HCT116 (cell line): ENCODE measurements at regions not wholly inside any gene's neighbourhood (a gene's known extent, or its start where the extent isn't known, plus 50 kb on each side); places are given as distances from the start of the nearest gene placed in this dataset.

Source experiments
- ATAC-seq: fragments of 200-7000 bp; cut with Tn5 transposase; 2 replicates; pipeline ENCODE4 v1.9.1; 2020; ENCODE audit warnings: mild to moderate bottlenecking, moderate library complexity
- BruUV-seq: library from RNA; stranded (reverse); fragments of 400-500 nt; replicated peaks from 2 replicates; lab custom pipeline; 2021; lab: Mats Ljungman, UMichigan
- CTCF ChIA-PET: fragments of 300-600 bp; sonication (Branson Sonifier 250); formaldehyde crosslinking; loops from one replicate; lab custom pipeline; 2021; ENCODE audit warnings: antibody characterized with exemption; lab: Charles Lee
- POLR2A ChIA-PET: fragments of 300-600, 350-600 bp; sonication (Branson Sonifier 250); formaldehyde crosslinking; loops from one replicate; lab custom pipeline; 2021; ENCODE audit warnings: antibody characterized with exemption; lab: Charles Lee
- RAD21 ChIA-PET, 2 experiments: fragments of 300-600 bp; sonication (Branson Sonifier 250); formaldehyde crosslinking; loops; one replicate each; lab custom pipeline; 2023; ENCODE audit warnings: low total read pairs in 2 of 2; ENCODE audit not compliant: uncharacterized antibody in 2 of 2, unreplicated experiment in 2 of 2, low non-redundant PET in 1 of 2; lab: Charles Lee
- DNase-seq: peaks from one replicate; pipeline ENCODE4 v3.0.0-alpha.2; 2010; ENCODE audit warnings: low read depth, low spot score
- H2AFZ ChIP-seq: fragments of 200-600 bp; shearing (Covaris generic), sonication (generic); 2 replicates; pipeline ENCODE4 v1.6.1; 2017; ENCODE audit warnings: low read depth, mixed run types, mixed read lengths, antibody characterized with exemption, low read length; ENCODE audit not compliant: poor library complexity, severe bottlenecking
- H3K27ac ChIP-seq: 2 replicates; pipeline ENCODE4 v1.5.1; 2012; ENCODE audit warnings: low read depth, low read length
- H3K27me3 ChIP-seq: fragments of 200-600 bp; sonication (generic); 2 replicates; pipeline ENCODE4 v1.6.1; 2016; ENCODE audit warnings: mixed run types, low read length, mixed read lengths; ENCODE audit not compliant: insufficient read depth
- H3K36me3 ChIP-seq, 2 experiments: fragments of 200-500 bp in 1 of 2; fragments of 200-600 bp in 1 of 2; sonication (Bioruptor generic) in 1 of 2; sonication (generic) in 1 of 2; 2 replicates each; pipeline versions ENCODE4 v1.5.1 to v1.6.1; 2014 to 2016; ENCODE audit warnings: low read length in 2 of 2, inconsistent platforms in 1 of 2, mixed read lengths in 1 of 2, mixed run types in 1 of 2; ENCODE audit not compliant: insufficient read depth in 2 of 2, control insufficient read depth in 1 of 2
- H3K4me1 ChIP-seq, 2 experiments: fragments of 200-600 bp in 1 of 2; sonication (generic) in 1 of 2; 2 replicates each; pipeline versions ENCODE4 v1.5.1 to v1.6.1; 2012 to 2017; ENCODE audit warnings: low read length in 2 of 2, inconsistent platforms in 1 of 2, mild to moderate bottlenecking in 1 of 2, mixed read lengths in 1 of 2, mixed run types in 1 of 2, moderate library complexity in 1 of 2; ENCODE audit not compliant: insufficient read depth in 2 of 2, control insufficient read depth in 1 of 2
- H3K4me2 ChIP-seq: fragments of 200-600 bp; sonication (generic); 2 replicates; pipeline ENCODE4 v1.6.1; 2017; ENCODE audit warnings: mixed run types, low read length, mixed read lengths
- H3K4me3 ChIP-seq, 2 experiments: fragments of 200-600 bp in 1 of 2; sonication (generic) in 1 of 2; replicated peaks in 1 of 2; 2 replicates each; pipeline ENCODE4 v1.5.1; 2011 to 2016; ENCODE audit warnings: low read length in 2 of 2, control low read depth in 1 of 2, low read depth in 1 of 2, mild to moderate bottlenecking in 1 of 2, mixed read lengths in 1 of 2, mixed run types in 1 of 2
- H3K79me2 ChIP-seq: fragments of 200-600 bp; sonication (generic); 2 replicates; pipeline ENCODE4 v1.6.1; 2017; ENCODE audit warnings: mild to moderate bottlenecking, mixed run types, low read length, moderate library complexity, mixed read lengths; ENCODE audit not compliant: insufficient read depth
- H3K9ac ChIP-seq: fragments of 200-600 bp; sonication (generic); 2 replicates; pipeline ENCODE4 v1.6.1; 2016; ENCODE audit warnings: low read length, mixed read lengths
- H3K9me2 ChIP-seq: fragments of 200-600 bp; sonication (generic), shearing (Covaris generic); 2 replicates; pipeline ENCODE4 v1.6.1; 2017; ENCODE audit warnings: mixed run types, mild to moderate bottlenecking, moderate library complexity; ENCODE audit not compliant: insufficient read depth
- H3K9me3 ChIP-seq, 2 experiments: fragments of 200-500 bp in 1 of 2; fragments of 200-600 bp in 1 of 2; sonication (Bioruptor generic) in 1 of 2; sonication (generic) in 1 of 2; 2 replicates each; pipeline ENCODE4 v1.6.1; 2014 to 2017; ENCODE audit warnings: low read length in 2 of 2, mixed read lengths in 2 of 2, inconsistent platforms in 1 of 2, low read depth in 1 of 2, mild to moderate bottlenecking in 1 of 2, mixed run types in 1 of 2, moderate library complexity in 1 of 2; ENCODE audit not compliant: control insufficient read depth in 1 of 2, insufficient read depth in 1 of 2
- H4K20me1 ChIP-seq: fragments of 200-600 bp; sonication (generic), shearing (Covaris generic); 2 replicates; pipeline ENCODE4 v1.6.1; 2017; ENCODE audit warnings: mixed run types, mild to moderate bottlenecking, moderate library complexity; ENCODE audit not compliant: insufficient read depth
- CEBPB ChIP-seq: IDR thresholded peaks from 2 replicates; pipeline ENCODE4 v1.6.1; 2012; ENCODE audit warnings: low read depth
- ELF1 ChIP-seq: IDR thresholded peaks from 2 replicates; pipeline ENCODE4 v1.6.1; 2012; ENCODE audit warnings: low read depth, borderline replicate concordance
- FOSL1 ChIP-seq: IDR thresholded peaks from 2 replicates; pipeline ENCODE4 v1.6.1; 2012; ENCODE audit warnings: low read depth
- POLR2AphosphoS5 ChIP-seq: IDR thresholded peaks from 2 replicates; pipeline ENCODE4 v1.6.1; 2011; ENCODE audit warnings: mild to moderate bottlenecking, low read depth, low read length, moderate library complexity
- SRF ChIP-seq: IDR thresholded peaks from 2 replicates; pipeline ENCODE4 v1.6.1; 2012; ENCODE audit warnings: low read depth
- intact Hi-C: fragments of 100-400 bp; cut with micrococcal nuclease; formaldehyde crosslinking; loops from 2 replicates; pipeline ENCODE4 v1.10.0; 2022
- TF ChIP-seq, protein P1 (sequence below): IDR thresholded peaks from 2 replicates; pipeline ENCODE4 v1.6.1; 2012
- TF ChIP-seq, protein P2 (sequence below), 3 experiments: fragments of 200-600 bp in 1 of 3; sonication (generic) in 1 of 3; IDR thresholded peaks in 2 of 3; conservative IDR thresholded peaks in 1 of 3; 2 replicates each; pipeline ENCODE4 v1.5.1; 2012 to 2017; ENCODE audit warnings: low read depth in 2 of 3, low read length in 2 of 3, antibody characterized with exemption in 1 of 3, borderline replicate concordance in 1 of 3, control low read depth in 1 of 3, mild to moderate bottlenecking in 1 of 3, mixed read lengths in 1 of 3, mixed run types in 1 of 3, moderate library complexity in 1 of 3; ENCODE audit not compliant: insufficient read depth in 1 of 3
- TF ChIP-seq, protein P3 (sequence below): IDR thresholded peaks from 2 replicates; pipeline ENCODE4 v1.6.1; 2012; ENCODE audit warnings: low read depth

DNA sequence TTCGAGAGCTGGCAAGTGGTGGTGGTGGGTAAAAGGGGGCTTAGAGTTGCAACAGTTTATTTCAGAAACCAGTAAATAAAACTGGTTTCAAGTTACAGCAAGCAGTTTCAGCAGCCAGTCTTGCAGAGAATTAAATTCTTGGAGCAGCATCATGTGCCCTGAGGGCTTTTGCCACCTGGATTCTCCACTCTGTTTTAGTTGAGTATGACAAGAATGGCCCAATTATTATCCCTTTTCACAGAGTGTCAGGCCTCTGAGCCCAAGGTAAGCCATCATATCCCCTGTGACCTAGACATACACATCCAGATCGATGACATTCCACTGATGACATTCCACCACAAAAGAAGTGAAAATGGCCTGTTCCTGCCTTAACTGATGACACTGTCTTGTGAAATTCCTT, 72.8 kb upstream of the FANCL start:
- Histone ChIP-seq H3K9me2 (no peaks in the 10 kb centered on the region), H3K27me3 (no peaks in the 10 kb centered on the region), H3K9me3 (no peaks in the 10 kb centered on the region), H3K9ac (no peak overlapping the region), H2AFZ (no peak overlapping the region), H3K36me3 (no peaks in the 10 kb centered on the region), H3K79me2 (no peaks in the 10 kb centered on the region), H3K27ac (no peak overlapping the region), H3K4me3 (no peak overlapping the region), H4K20me1 (no peaks in the 10 kb centered on the region), H3K4me1 (no peaks in the 10 kb centered on the region), H3K4me2 (no peak overlapping the region)
- TF ChIP-seq FOSL1 = no peak
- TF ChIP-seq, protein P1, sequence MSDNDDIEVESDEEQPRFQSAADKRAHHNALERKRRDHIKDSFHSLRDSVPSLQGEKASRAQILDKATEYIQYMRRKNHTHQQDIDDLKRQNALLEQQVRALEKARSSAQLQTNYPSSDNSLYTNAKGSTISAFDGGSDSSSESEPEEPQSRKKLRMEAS = no peak
- TF ChIP-seq, protein P2, sequence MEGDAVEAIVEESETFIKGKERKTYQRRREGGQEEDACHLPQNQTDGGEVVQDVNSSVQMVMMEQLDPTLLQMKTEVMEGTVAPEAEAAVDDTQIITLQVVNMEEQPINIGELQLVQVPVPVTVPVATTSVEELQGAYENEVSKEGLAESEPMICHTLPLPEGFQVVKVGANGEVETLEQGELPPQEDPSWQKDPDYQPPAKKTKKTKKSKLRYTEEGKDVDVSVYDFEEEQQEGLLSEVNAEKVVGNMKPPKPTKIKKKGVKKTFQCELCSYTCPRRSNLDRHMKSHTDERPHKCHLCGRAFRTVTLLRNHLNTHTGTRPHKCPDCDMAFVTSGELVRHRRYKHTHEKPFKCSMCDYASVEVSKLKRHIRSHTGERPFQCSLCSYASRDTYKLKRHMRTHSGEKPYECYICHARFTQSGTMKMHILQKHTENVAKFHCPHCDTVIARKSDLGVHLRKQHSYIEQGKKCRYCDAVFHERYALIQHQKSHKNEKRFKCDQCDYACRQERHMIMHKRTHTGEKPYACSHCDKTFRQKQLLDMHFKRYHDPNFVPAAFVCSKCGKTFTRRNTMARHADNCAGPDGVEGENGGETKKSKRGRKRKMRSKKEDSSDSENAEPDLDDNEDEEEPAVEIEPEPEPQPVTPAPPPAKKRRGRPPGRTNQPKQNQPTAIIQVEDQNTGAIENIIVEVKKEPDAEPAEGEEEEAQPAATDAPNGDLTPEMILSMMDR (IDR thresholded peaks at IDR 0.05 in 2 of 3, conservative IDR thresholded peaks at IDR 0.05 in 1 of 3; ENCODE audit: borderline replicate concordance in 1 of 3, insufficient read depth in 1 of 3, low read depth in 2 of 3, low read length in 2 of 3) = no peak
- TF ChIP-seq CEBPB = no peak
- TF ChIP-seq POLR2AphosphoS5 = no peak
- TF ChIP-seq, protein P3, sequence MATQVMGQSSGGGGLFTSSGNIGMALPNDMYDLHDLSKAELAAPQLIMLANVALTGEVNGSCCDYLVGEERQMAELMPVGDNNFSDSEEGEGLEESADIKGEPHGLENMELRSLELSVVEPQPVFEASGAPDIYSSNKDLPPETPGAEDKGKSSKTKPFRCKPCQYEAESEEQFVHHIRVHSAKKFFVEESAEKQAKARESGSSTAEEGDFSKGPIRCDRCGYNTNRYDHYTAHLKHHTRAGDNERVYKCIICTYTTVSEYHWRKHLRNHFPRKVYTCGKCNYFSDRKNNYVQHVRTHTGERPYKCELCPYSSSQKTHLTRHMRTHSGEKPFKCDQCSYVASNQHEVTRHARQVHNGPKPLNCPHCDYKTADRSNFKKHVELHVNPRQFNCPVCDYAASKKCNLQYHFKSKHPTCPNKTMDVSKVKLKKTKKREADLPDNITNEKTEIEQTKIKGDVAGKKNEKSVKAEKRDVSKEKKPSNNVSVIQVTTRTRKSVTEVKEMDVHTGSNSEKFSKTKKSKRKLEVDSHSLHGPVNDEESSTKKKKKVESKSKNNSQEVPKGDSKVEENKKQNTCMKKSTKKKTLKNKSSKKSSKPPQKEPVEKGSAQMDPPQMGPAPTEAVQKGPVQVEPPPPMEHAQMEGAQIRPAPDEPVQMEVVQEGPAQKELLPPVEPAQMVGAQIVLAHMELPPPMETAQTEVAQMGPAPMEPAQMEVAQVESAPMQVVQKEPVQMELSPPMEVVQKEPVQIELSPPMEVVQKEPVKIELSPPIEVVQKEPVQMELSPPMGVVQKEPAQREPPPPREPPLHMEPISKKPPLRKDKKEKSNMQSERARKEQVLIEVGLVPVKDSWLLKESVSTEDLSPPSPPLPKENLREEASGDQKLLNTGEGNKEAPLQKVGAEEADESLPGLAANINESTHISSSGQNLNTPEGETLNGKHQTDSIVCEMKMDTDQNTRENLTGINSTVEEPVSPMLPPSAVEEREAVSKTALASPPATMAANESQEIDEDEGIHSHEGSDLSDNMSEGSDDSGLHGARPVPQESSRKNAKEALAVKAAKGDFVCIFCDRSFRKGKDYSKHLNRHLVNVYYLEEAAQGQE = no peak
- no peak for TF ChIP-seq ELF1
- no peak for TF ChIP-seq SRF
- BruUV-seq = no TSS peak
- POLR2A ChIA-PET = no interaction called here
- no peak for DNase-seq
- CTCF ChIA-PET = no interaction called here
- RAD21 ChIA-PET = no interaction called here
- intact Hi-C loops = no loop called here
- no peak for ATAC-seq
